Endothelial cell of umbilical vein (primary cell): ENCODE measurements at regions not wholly inside any gene's neighbourhood (a gene's known extent, or its start where the extent isn't known, plus 50 kb on each side); places are given as distances from the start of the nearest gene placed in this dataset.

ENCODE experiments used
- BruUV-seq: library from RNA; stranded (reverse); fragments of 400-500 nt; replicated peaks from 2 replicates; lab custom pipeline; 2021; lab: Mats Ljungman, UMichigan
- CTCF ChIA-PET: fragments of 300-600, 350-600 bp; sonication (Branson Sonifier 250); formaldehyde crosslinking; loops from one replicate; lab custom pipeline; 2021; ENCODE audit warnings: antibody characterized with exemption, inconsistent platforms; lab: Charles Lee
- POLR2A ChIA-PET: fragments of 300-600, 350-600 bp; sonication (Branson Sonifier 250); formaldehyde crosslinking; loops from one replicate; lab custom pipeline; 2021; ENCODE audit warnings: antibody characterized with exemption, inconsistent platforms; lab: Charles Lee
- DNase-seq: peaks from one replicate; pipeline ENCODE4 v3.0.0-alpha.2; 2011; ENCODE audit warnings: low read depth, low spot score
- FAIRE-seq: peaks from 2 replicates; lab custom pipeline; 2011; peaks lifted over from hg19 to GRCh38; lab: Jason Lieb, UNC
- H2AFZ ChIP-seq: 2 replicates; pipeline ENCODE4 v1.6.0; 2012; ENCODE audit warnings: low read depth, low read length, control low read depth, inconsistent platforms
- H3K27ac ChIP-seq: 2 replicates; pipeline ENCODE4 v1.5.1; 2011; ENCODE audit warnings: low read depth, mild to moderate bottlenecking, control low read depth, low read length, moderate library complexity; ENCODE audit not compliant: insufficient read depth
- H3K27me3 ChIP-seq, 2 experiments: 2 replicates each; pipeline versions ENCODE4 v1.6.0 to v1.6.1; 2011; ENCODE audit warnings: low read length in 2 of 2, mixed read lengths in 1 of 2; ENCODE audit not compliant: control insufficient read depth in 2 of 2, insufficient read depth in 2 of 2
- H3K36me3 ChIP-seq, 2 experiments: 2 replicates in 1 of 2; 3 replicates in 1 of 2; pipeline ENCODE4 v1.5.1; 2011; ENCODE audit warnings: low read length in 2 of 2, mild to moderate bottlenecking in 1 of 2, moderate library complexity in 1 of 2; ENCODE audit not compliant: control insufficient read depth in 2 of 2, insufficient read depth in 2 of 2; ENCODE audit errors: extremely low read depth in 1 of 2
- H3K4me1 ChIP-seq: 3 replicates; pipeline ENCODE4 v1.5.1; 2011; ENCODE audit warnings: mild to moderate bottlenecking, low read length; ENCODE audit not compliant: control insufficient read depth, insufficient read depth; ENCODE audit errors: extremely low read depth
- H3K4me2 ChIP-seq: 2 replicates; pipeline ENCODE4 v1.6.1; 2011; ENCODE audit warnings: low read length, control low read depth, mixed read lengths; ENCODE audit not compliant: insufficient read depth
- H3K4me3 ChIP-seq, 3 experiments: fragments of 200-600 bp in 1 of 3; sonication (generic), shearing (Covaris generic) in 1 of 3; replicated peaks in 1 of 3; 2 replicates each; pipeline ENCODE4 v1.5.1; 2011 to 2016; ENCODE audit warnings: control low read depth in 3 of 3, low read length in 3 of 3, mild to moderate bottlenecking in 2 of 3, inconsistent platforms in 1 of 3, low read depth in 1 of 3, moderate library complexity in 1 of 3; ENCODE audit not compliant: insufficient read depth in 1 of 3
- H3K79me2 ChIP-seq: 2 replicates; pipeline ENCODE4 v1.6.0; 2012; ENCODE audit warnings: low read length, inconsistent platforms; ENCODE audit not compliant: control insufficient read depth, insufficient read depth
- H3K9ac ChIP-seq: replicated peaks from 2 replicates; pipeline ENCODE3; 2011; ENCODE audit warnings: low read length, control low read depth; ENCODE audit not compliant: insufficient read depth; ENCODE audit errors: extremely low read depth
- H3K9me1 ChIP-seq: replicated peaks from 3 replicates; pipeline ENCODE4 v1.6.0; 2011; ENCODE audit warnings: mild to moderate bottlenecking, low read length; ENCODE audit not compliant: control insufficient read depth, insufficient read depth; ENCODE audit errors: extremely low read depth
- H3K9me3 ChIP-seq: replicated peaks from 2 replicates; pipeline ENCODE4 v1.5.1; 2012; ENCODE audit warnings: low read length, inconsistent platforms; ENCODE audit not compliant: control insufficient read depth, insufficient read depth
- H4K20me1 ChIP-seq: replicated peaks from 2 replicates; pipeline ENCODE3; 2011; ENCODE audit warnings: mild to moderate bottlenecking, low read length; ENCODE audit not compliant: control insufficient read depth, insufficient read depth; ENCODE audit errors: extremely low read depth
- CTCF ChIP-seq, 2 donors: IDR thresholded peaks; 1 replicate in 1 of 2; 2 replicates in 1 of 2; pipeline ENCODE4 v1.5.1; 2011; ENCODE audit warnings: low read length in 2 of 2, mild to moderate bottlenecking in 2 of 2, moderate library complexity in 2 of 2, control low read depth in 1 of 2, inconsistent platforms in 1 of 2, low read depth in 1 of 2; ENCODE audit not compliant: insufficient read depth in 1 of 2; ENCODE audit errors: extremely low read depth in 1 of 2
- EZH2 ChIP-seq: IDR thresholded peaks from 2 replicates; pipeline ENCODE4 v1.6.1; 2012; ENCODE audit warnings: borderline replicate concordance, low read depth, mild to moderate bottlenecking, moderate library complexity, low read length, inconsistent platforms; ENCODE audit not compliant: severe bottlenecking
- FOS ChIP-seq: IDR thresholded peaks from 2 replicates; pipeline ENCODE4 v1.6.1; 2011; ENCODE audit warnings: mild to moderate bottlenecking, low read length, moderate library complexity, borderline replicate concordance; ENCODE audit not compliant: insufficient read depth
- GATA2 ChIP-seq: IDR thresholded peaks from 2 replicates; pipeline ENCODE4 v1.7.0; 2011; ENCODE audit warnings: low read depth, mild to moderate bottlenecking, moderate library complexity, mixed read lengths, low read length; ENCODE audit not compliant: insufficient read length, insufficient read depth
- JUN ChIP-seq: IDR thresholded peaks from 2 replicates; pipeline ENCODE4 v1.6.1; 2011; ENCODE audit warnings: borderline replicate concordance, low read depth; ENCODE audit not compliant: insufficient read length, insufficient read depth
- MYC ChIP-seq: IDR thresholded peaks from one replicate; pipeline ENCODE4 v1.6.1; 2011; ENCODE audit warnings: mild to moderate bottlenecking, low read depth, low read length
- POLR2A ChIP-seq: IDR thresholded peaks from 2 replicates; pipeline ENCODE4 v1.6.1; 2012; ENCODE audit warnings: low read depth, mild to moderate bottlenecking, control low read depth, low read length
- POLR2AphosphoS5 ChIP-seq: IDR thresholded peaks from 2 replicates; pipeline ENCODE4 v1.6.1; 2012; ENCODE audit warnings: low read depth, mild to moderate bottlenecking, control low read depth, low read length, moderate library complexity; ENCODE audit not compliant: insufficient read depth
- dilution Hi-C: fragments of 300-500 bp; cut with MboI; formaldehyde crosslinking; loops from one replicate; pipeline ENCODE4 v1.15.0; 2019; ENCODE audit warnings: low sequenced_read_pairs; ENCODE audit not compliant: extremely low pct_ligation_motif_present
- intact Hi-C: fragments of 100-400 bp; cut with micrococcal nuclease; formaldehyde crosslinking; loops from one replicate; pipeline ENCODE4 v1.10.0; 2022
- TF ChIP-seq, protein P1 (sequence below): IDR thresholded peaks from 2 replicates; pipeline ENCODE4 v1.6.1; 2011; ENCODE audit not compliant: insufficient read depth, insufficient read length

DNA sequence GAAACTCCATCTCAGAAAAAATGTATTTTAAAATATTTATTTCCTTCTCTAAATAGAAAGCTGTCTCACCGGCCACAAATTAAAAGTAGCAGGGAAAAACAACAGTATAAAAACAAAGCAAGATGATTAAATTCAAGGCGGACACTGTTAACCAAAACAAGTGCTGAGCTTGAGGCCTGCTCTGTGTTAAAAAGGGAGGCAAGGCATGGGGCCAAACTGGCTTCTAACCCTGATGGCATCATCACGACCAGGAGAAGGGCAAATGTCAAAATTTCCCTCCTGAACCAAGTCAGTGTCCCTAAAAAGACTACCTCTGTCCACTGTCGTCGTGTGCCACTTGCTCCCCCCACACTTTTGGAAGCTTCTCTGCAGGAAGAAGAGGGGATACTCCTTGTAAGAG lies 116.1 kb downstream of the MSX2 start:
- no peak overlapping the region for H2AFZ ChIP-seq
- no peak for TF ChIP-seq MYC
- TF ChIP-seq JUN = no peak
- TF ChIP-seq FOS = no peak
- TF ChIP-seq GATA2 = no peak
- no peak for TF ChIP-seq POLR2AphosphoS5
- TF ChIP-seq POLR2A = no peak
- TF ChIP-seq CTCF (IDR thresholded peaks at IDR 0.05; ENCODE audit: extremely low read depth in 1 of 2, insufficient read depth in 1 of 2, low read depth in 1 of 2, low read length in 2 of 2) = no peak
- TF ChIP-seq EZH2 = no peak
- TF ChIP-seq, protein P1, sequence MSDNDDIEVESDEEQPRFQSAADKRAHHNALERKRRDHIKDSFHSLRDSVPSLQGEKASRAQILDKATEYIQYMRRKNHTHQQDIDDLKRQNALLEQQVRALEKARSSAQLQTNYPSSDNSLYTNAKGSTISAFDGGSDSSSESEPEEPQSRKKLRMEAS = no peak
- H3K4me1 ChIP-seq = no peaks in the 10 kb centered on the region
- DNase-seq (no peak), FAIRE-seq (no peak)
- no peaks in the 10 kb centered on the region for H3K9me3 ChIP-seq
- ChIA-PET POLR2A (no interaction called here), CTCF (no interaction called here)
- dilution Hi-C loops (no loop called here), intact Hi-C loops (no loop called here)
- no peak overlapping the region for H3K4me3 ChIP-seq
- no peaks in the 10 kb centered on the region for H4K20me1 ChIP-seq
- H3K9me1 ChIP-seq = no peaks in the 10 kb centered on the region
- no peak overlapping the region for H3K9ac ChIP-seq
- no TSS peak for BruUV-seq
- no peaks in the 10 kb centered on the region for H3K36me3 ChIP-seq
- no peaks in the 10 kb centered on the region for H3K79me2 ChIP-seq
- H3K4me2 ChIP-seq = no peak overlapping the region
- H3K27me3 ChIP-seq = no peaks in the 10 kb centered on the region
- H3K27ac ChIP-seq = no peak overlapping the region
